Fibroblast of the aortic adventitia (primary cell): ENCODE measurements at regions not wholly inside any gene's neighbourhood (a gene's known extent, or its start where the extent isn't known, plus 50 kb on each side); places are given as distances from the start of the nearest gene placed in this dataset.

ENCODE experiments used
- DNase-seq: peaks from one replicate; pipeline ENCODE4 v3.0.0-alpha.2; 2010; ENCODE audit warnings: low read depth
- H3K4me3 ChIP-seq: 2 replicates; pipeline ENCODE4 v1.5.1; 2011; ENCODE audit warnings: low read depth, mild to moderate bottlenecking, control low read depth, low read length, moderate library complexity
- CTCF ChIP-seq: IDR thresholded peaks from 2 replicates; pipeline ENCODE4 v1.5.1; 2011; ENCODE audit warnings: mild to moderate bottlenecking, low read length, control low read depth, inconsistent platforms; ENCODE audit not compliant: insufficient read depth

- no peak for DNase-seq
- H3K4me3 ChIP-seq = no peak overlapping the region
- no peak for TF ChIP-seq CTCF
Observed at GRCh38 chr14:65185829-65186228, 83.5 kb upstream of the MAX start.

GRCh38 chr14:65186951-65187350 is 84.6 kb upstream of the MAX start:
- TF ChIP-seq CTCF = no peak

GRCh38 chr14:65187421-65188049 is 85.2 kb upstream of the MAX start:
- no peak overlapping the region for H3K4me3 ChIP-seq
- DNase-seq = no peak
- no peak for TF ChIP-seq CTCF

More at GRCh38 chr14:65186951-65187350, 84.6 kb upstream of the MAX start:
- no peak for DNase-seq
- H3K4me3 ChIP-seq = no peak overlapping the region

GRCh38 chr14:65190312-65190711 is 88.0 kb upstream of the MAX start:
- no peak overlapping the region for H3K4me3 ChIP-seq
- no peak for TF ChIP-seq CTCF
- no peak for DNase-seq

- TF ChIP-seq CTCF = no peak
- no peak overlapping the region for H3K4me3 ChIP-seq
- DNase-seq = no peak
Observed at GRCh38 chr14:65191716-65192115, 89.4 kb upstream of the MAX start.

GRCh38 chr14:65192686-65193085 is 90.4 kb upstream of the MAX start:
- TF ChIP-seq CTCF = no peak
- no peak for DNase-seq
- H3K4me3 ChIP-seq = no peak overlapping the region
